ENCODE measurements at regions not wholly inside any gene's neighbourhood (a gene's known extent, or its start where the extent isn't known, plus 50 kb on each side); places are given as distances from the start of the nearest gene placed in this dataset.

DNA sequence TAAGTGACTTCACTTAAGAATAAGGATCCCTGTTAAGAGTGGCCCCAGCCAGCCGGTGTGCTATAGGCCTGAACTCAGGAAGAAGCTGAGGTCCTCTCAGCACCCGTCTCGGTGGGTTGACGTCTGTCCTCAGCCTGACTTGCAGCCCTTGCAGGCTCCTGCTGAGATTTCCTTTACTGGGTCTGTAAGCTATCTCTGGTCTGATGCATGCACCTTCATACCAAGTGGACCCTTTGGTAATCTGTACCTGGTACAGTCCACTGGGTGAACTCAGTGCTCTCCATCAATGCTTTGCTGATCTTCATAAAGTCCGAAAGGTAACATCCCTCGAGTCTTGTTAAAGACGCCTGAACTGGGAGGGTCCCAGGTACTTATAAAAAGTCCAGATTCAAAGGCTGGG, 212.0 kb upstream of the PPP2R3A start:
- Histone ChIP-seq H3K4me1 (no peaks in the 10 kb centered on the region), H3K4me3 (no peak overlapping the region), H3K9me3 (no peaks in the 10 kb centered on the region), H3K27ac (no peak overlapping the region), H3K27me3 (no peaks in the 10 kb centered on the region), H3K36me3 (no peaks in the 10 kb centered on the region)
- no peak for DNase-seq (ENCODE audit: low spot score)
- TF ChIP-seq, protein P1, sequence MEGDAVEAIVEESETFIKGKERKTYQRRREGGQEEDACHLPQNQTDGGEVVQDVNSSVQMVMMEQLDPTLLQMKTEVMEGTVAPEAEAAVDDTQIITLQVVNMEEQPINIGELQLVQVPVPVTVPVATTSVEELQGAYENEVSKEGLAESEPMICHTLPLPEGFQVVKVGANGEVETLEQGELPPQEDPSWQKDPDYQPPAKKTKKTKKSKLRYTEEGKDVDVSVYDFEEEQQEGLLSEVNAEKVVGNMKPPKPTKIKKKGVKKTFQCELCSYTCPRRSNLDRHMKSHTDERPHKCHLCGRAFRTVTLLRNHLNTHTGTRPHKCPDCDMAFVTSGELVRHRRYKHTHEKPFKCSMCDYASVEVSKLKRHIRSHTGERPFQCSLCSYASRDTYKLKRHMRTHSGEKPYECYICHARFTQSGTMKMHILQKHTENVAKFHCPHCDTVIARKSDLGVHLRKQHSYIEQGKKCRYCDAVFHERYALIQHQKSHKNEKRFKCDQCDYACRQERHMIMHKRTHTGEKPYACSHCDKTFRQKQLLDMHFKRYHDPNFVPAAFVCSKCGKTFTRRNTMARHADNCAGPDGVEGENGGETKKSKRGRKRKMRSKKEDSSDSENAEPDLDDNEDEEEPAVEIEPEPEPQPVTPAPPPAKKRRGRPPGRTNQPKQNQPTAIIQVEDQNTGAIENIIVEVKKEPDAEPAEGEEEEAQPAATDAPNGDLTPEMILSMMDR (IDR thresholded peaks at IDR 0.05) = no peak

DNA sequence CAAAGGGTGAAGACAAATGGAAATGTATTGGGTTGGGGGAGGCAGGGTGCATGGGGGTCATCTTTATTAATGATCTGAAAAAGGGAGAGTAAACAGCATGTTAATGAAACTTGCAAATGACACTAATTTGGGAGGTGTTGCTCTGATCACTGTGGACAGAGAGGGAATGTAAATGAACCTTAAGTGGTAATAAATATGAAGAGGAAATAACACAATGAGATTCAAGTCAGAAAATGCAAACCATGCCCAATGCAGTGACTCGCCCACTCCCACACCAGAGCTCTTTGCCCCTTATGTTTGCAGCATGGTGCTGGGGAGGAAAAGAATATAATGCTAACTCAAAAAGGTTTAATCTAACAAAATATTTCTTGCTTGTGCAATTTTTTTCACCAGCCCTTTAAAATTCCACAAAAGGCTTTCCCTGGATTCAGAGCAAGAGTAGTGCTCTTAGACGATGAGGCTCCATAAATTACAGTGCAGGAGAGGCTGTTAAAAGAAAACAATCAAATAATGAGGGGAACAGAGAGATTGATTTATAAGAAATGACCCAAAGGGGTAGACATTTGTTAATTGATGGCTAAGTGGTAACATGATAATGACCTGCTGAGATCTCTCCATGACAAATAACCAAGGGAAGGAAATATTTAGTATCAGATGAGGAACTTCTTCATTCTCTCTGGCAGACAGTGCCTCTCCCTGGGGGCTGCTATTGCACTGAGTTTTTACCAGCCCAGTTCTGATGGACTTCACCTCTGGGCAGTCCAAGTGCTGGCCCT, 210.0 kb upstream of the PPP2R3A start:
- Histone ChIP-seq H3K27ac (no peak overlapping the region), H3K36me3 (no peaks in the 10 kb centered on the region), H3K9me3 (no peaks in the 10 kb centered on the region), H3K27me3 (no peaks in the 10 kb centered on the region), H3K4me1 (no peaks in the 10 kb centered on the region), H3K4me3 (no peak overlapping the region)
- no peak for DNase-seq (ENCODE audit: low spot score)
- TF ChIP-seq, protein P1 (IDR thresholded peaks at IDR 0.05) = no peak

- Histone ChIP-seq H3K4me1 (no peaks in the 10 kb centered on the region), H3K4me3 (no peak overlapping the region), H3K36me3 (no peaks in the 10 kb centered on the region), H3K27me3 (no peaks in the 10 kb centered on the region), H3K27ac (no peak overlapping the region), H3K9me3 (no peaks in the 10 kb centered on the region)
- TF ChIP-seq, protein P1 (IDR thresholded peaks at IDR 0.05) = no peak
- DNase-seq (ENCODE audit: low spot score) = no peak
Measured at GRCh38 chr3:135756106-135756668, 209.3 kb upstream of the PPP2R3A start.

GRCh38 chr3:135757421-135757820, 208.1 kb upstream of the PPP2R3A start:
- H3K36me3 ChIP-seq = no peaks in the 10 kb centered on the region
- no peak overlapping the region for H3K27ac ChIP-seq
- no peaks in the 10 kb centered on the region for H3K27me3 ChIP-seq
- H3K4me1 ChIP-seq = no peaks in the 10 kb centered on the region
- DNase-seq (ENCODE audit: low spot score) = no peak
- no peak overlapping the region for H3K4me3 ChIP-seq
- TF ChIP-seq, protein P1 (IDR thresholded peaks at IDR 0.05) = no peak
- no peaks in the 10 kb centered on the region for H3K9me3 ChIP-seq

DNA sequence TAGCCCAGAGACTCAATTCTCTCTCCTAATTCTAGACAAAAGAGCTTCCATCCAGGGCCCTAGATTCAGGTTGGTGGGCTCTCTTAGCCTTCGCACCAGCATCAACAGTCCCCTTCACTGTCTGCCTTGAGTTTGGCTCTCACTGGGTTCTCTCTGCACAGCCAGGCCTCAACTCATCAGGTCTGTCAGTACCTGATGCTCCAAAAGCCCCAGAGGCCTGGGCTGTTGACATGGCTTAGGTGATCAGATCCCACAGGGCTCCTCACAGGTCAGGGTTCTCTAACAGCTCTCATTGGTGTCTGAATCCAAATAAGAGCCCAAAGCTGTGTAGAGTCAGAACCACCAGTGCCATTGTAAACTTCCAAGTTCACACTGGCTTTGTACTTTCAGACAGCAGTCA, 206.6 kb upstream of the PPP2R3A start:
- no peak for DNase-seq (ENCODE audit: low spot score)
- no peaks in the 10 kb centered on the region for H3K4me1 ChIP-seq
- TF ChIP-seq, protein P1 (IDR thresholded peaks at IDR 0.05) = no peak

More for the DNA sequence above, 206.6 kb upstream of the PPP2R3A start:
- Histone ChIP-seq H3K27ac (no peak overlapping the region), H3K27me3 (no peaks in the 10 kb centered on the region), H3K36me3 (no peaks in the 10 kb centered on the region), H3K9me3 (no peaks in the 10 kb centered on the region), H3K4me3 (no peak overlapping the region)

All from right atrium auricular region (tissue), 2 donors.